HUDEP-2 (cell line): ENCODE measurements at regions not wholly inside any gene's neighbourhood (a gene's known extent, or its start where the extent isn't known, plus 50 kb on each side); places are given as distances from the start of the nearest gene placed in this dataset.
"Not testable (repeated sequence)": the region's sequence is repeated elsewhere in the genome, so short reads cannot be mapped to it uniquely, and the experiment has no call there.

Source experiments
- DNase-seq, 76 experiments: peaks; one replicate each; lab custom pipeline; 2025; ENCODE audit not compliant: unreplicated experiment in 76 of 76; lab: John Stamatoyannopoulos, UW

- DNase-seq, result no peak
Observed at GRCh38 chr5:51156838-51157237, 226.4 kb upstream of the ISL1 start.

GRCh38 chr5:51159164-51159563, 224.1 kb upstream of the ISL1 start:
- no peak for DNase-seq

- DNase-seq, result no peak
Observed at GRCh38 chr5:51159606-51160005, 223.6 kb upstream of the ISL1 start.

GRCh38 chr5:51162245-51162644, 221.0 kb upstream of the ISL1 start:
- no peak for DNase-seq

GRCh38 chr5:51165621-51166020, 217.6 kb upstream of the ISL1 start:
- DNase-seq, result not testable (repeated sequence)

- no peak for DNase-seq
Observed at GRCh38 chr5:51172903-51173626, 210.2 kb upstream of the ISL1 start.

- DNase-seq, result no peak
Observed at GRCh38 chr5:51181208-51181894, 201.9 kb upstream of the ISL1 start.

GRCh38 chr5:51185850-51186329, 197.4 kb upstream of the ISL1 start:
- DNase-seq, result no peak

GRCh38 chr5:51188001-51188591, 195.2 kb upstream of the ISL1 start:
- no peak for DNase-seq

- no peak for DNase-seq
Observed at GRCh38 chr5:51194671-51195070, 188.6 kb upstream of the ISL1 start.

GRCh38 chr5:51201024-51201423, 182.2 kb upstream of the ISL1 start:
- DNase-seq, result no peak

GRCh38 chr5:51201708-51202107, 181.5 kb upstream of the ISL1 start:
- DNase-seq, result no peak

GRCh38 chr5:51202161-51202560, 181.1 kb upstream of the ISL1 start:
- DNase-seq, result no peak

- no peak for DNase-seq
Observed at GRCh38 chr5:51203598-51203997, 179.7 kb upstream of the ISL1 start.

- DNase-seq, result no peak
Observed at GRCh38 chr5:51208296-51208695, 175.0 kb upstream of the ISL1 start.

- DNase-seq, result no peak
Observed at GRCh38 chr5:51214746-51215145, 168.5 kb upstream of the ISL1 start.

- no peak for DNase-seq
Observed at GRCh38 chr5:51225789-51226742, 157.2 kb upstream of the ISL1 start.

GRCh38 chr5:51227963-51228470, 155.2 kb upstream of the ISL1 start:
- DNase-seq, result no peak

GRCh38 chr5:51230336-51230735, 152.9 kb upstream of the ISL1 start:
- DNase-seq, result no peak

- no peak for DNase-seq
Observed at GRCh38 chr5:51242456-51242855, 140.8 kb upstream of the ISL1 start.

- not testable (repeated sequence) for DNase-seq
Observed at GRCh38 chr5:51250957-51251356, 132.3 kb upstream of the ISL1 start.
